H1 (cell line): ENCODE measurements at regions not wholly inside any gene's neighbourhood (a gene's known extent, or its start where the extent isn't known, plus 50 kb on each side); places are given as distances from the start of the nearest gene placed in this dataset.

Source experiments
- CTCF ChIA-PET: fragments of 300-600 bp; sonication (Branson Sonifier 250); formaldehyde crosslinking; loops from one replicate; lab custom pipeline; 2021; ENCODE audit not compliant: partially characterized antibody; lab: Charles Lee
- POLR2A ChIA-PET: fragments of 300-600 bp; sonication (Branson Sonifier 250); formaldehyde crosslinking; loops from one replicate; lab custom pipeline; 2021; ENCODE audit warnings: inconsistent platforms; ENCODE audit not compliant: partially characterized antibody; lab: Charles Lee
- DNase-seq, 2 experiments: peaks; one replicate each; pipeline versions ENCODE4 v3.0.0 to v3.0.0-alpha.2; 2010 to 2022; ENCODE audit warnings: low spot score in 2 of 2, low read depth in 1 of 2, mixed read lengths in 1 of 2
- FAIRE-seq: peaks from 2 replicates; lab custom pipeline; 2011; peaks lifted over from hg19 to GRCh38; lab: Jason Lieb, UNC
- H2AFZ ChIP-seq: 2 replicates; pipeline ENCODE4 v1.8.1; 2012; ENCODE audit warnings: low read length, inconsistent platforms
- H2AK5ac ChIP-seq: 2 replicates; pipeline ENCODE4 v1.6.1; 2013; ENCODE audit warnings: low read depth, low read length
- H2BK120ac ChIP-seq: replicated peaks from 2 replicates; pipeline ENCODE3; 2013; ENCODE audit warnings: low read depth, low read length, inconsistent platforms
- H2BK12ac ChIP-seq: 2 replicates; pipeline ENCODE4 v1.6.1; 2013; ENCODE audit warnings: low read depth, low read length
- H2BK15ac ChIP-seq: 2 replicates; pipeline ENCODE4 v1.6.1; 2013; ENCODE audit warnings: low read length
- H2BK20ac ChIP-seq: 2 replicates; pipeline ENCODE4 v1.6.1; 2013; ENCODE audit warnings: low read length
- H2BK5ac ChIP-seq: 2 replicates; pipeline ENCODE4 v1.6.1; 2013; ENCODE audit warnings: low read depth, low read length
- H3K14ac ChIP-seq: 2 replicates; pipeline ENCODE4 v1.6.1; 2013; ENCODE audit warnings: inconsistent platforms; ENCODE audit not compliant: insufficient read length
- H3K18ac ChIP-seq: 2 replicates; pipeline ENCODE4 v1.6.1; 2013; ENCODE audit warnings: low read length; ENCODE audit errors: extremely low read depth
- H3K23ac ChIP-seq: 2 replicates; pipeline ENCODE4 v1.6.1; 2013; ENCODE audit warnings: inconsistent platforms; ENCODE audit not compliant: insufficient read length
- H3K23me2 ChIP-seq: 2 replicates; pipeline ENCODE4 v1.6.1; 2013; ENCODE audit warnings: low read depth, low read length
- H3K27ac ChIP-seq: 2 replicates; pipeline ENCODE4 v1.6.1; 2011; ENCODE audit warnings: low read depth, low read length, inconsistent platforms
- H3K27me3 ChIP-seq, 4 experiments: replicated peaks in 1 of 4; 1 replicate in 1 of 4; 2 replicates in 3 of 4; pipeline versions ENCODE4 v1.6.1 to v1.8.1; 2011 to 2013; ENCODE audit warnings: low read length in 3 of 4, mild to moderate bottlenecking in 3 of 4, inconsistent platforms in 2 of 4, mixed read lengths in 2 of 4, moderate library complexity in 1 of 4; ENCODE audit not compliant: control insufficient read depth in 3 of 4, insufficient read depth in 3 of 4; ENCODE audit errors: extremely low read depth in 1 of 4
- H3K36me3 ChIP-seq, 4 experiments: 2 replicates each; pipeline versions ENCODE4 v1.6.1 to v1.8.1; 2011 to 2013; ENCODE audit warnings: mild to moderate bottlenecking in 4 of 4, low read length in 3 of 4, moderate library complexity in 2 of 4, control low read depth in 1 of 4, inconsistent platforms in 1 of 4; ENCODE audit not compliant: insufficient read depth in 4 of 4, control insufficient read depth in 2 of 4
- H3K4ac ChIP-seq: replicated peaks from 2 replicates; pipeline ENCODE3; 2013; ENCODE audit warnings: low read length, low read depth, mixed read lengths, inconsistent platforms; ENCODE audit not compliant: insufficient read length
- H3K4me1 ChIP-seq, 4 experiments: replicated peaks in 1 of 4; 1 replicate in 1 of 4; 2 replicates in 3 of 4; pipeline versions ENCODE4 v1.6.1 to v1.8.1; 2011 to 2013; ENCODE audit warnings: low read length in 3 of 4, inconsistent platforms in 2 of 4, mixed read lengths in 1 of 4; ENCODE audit not compliant: insufficient read depth in 4 of 4, control insufficient read depth in 3 of 4
- H3K4me2 ChIP-seq, 2 experiments: 2 replicates each; pipeline versions ENCODE4 v1.6.1 to v1.8.1; 2011 to 2013; ENCODE audit warnings: low read depth in 2 of 2, low read length in 2 of 2, control low read depth in 1 of 2, inconsistent platforms in 1 of 2, mild to moderate bottlenecking in 1 of 2; ENCODE audit not compliant: insufficient read depth in 1 of 2
- H3K4me3 ChIP-seq, 4 experiments: fragments of 200-600, 300-600 bp in 1 of 4; sonication (generic), shearing (Covaris generic), sonication (Bioruptor Twin) in 1 of 4; 2 replicates each; pipeline versions ENCODE4 v1.5.1 to v1.8.1; 2011 to 2016; ENCODE audit warnings: low read length in 4 of 4, low read depth in 3 of 4, control low read depth in 2 of 4, inconsistent platforms in 2 of 4, mild to moderate bottlenecking in 2 of 4, mixed read lengths in 1 of 4, moderate library complexity in 1 of 4; ENCODE audit not compliant: insufficient read depth in 2 of 4; ENCODE audit errors: extremely low read depth in 1 of 4
- H3K56ac ChIP-seq: replicated peaks from 2 replicates; pipeline ENCODE3; 2013; ENCODE audit warnings: low read depth, mild to moderate bottlenecking, mixed read lengths, low read length, inconsistent platforms; ENCODE audit not compliant: insufficient read length
- H3K79me1 ChIP-seq: 2 replicates; pipeline ENCODE4 v1.6.1; 2013; ENCODE audit warnings: low read depth, low read length, control low read depth
- H3K79me2 ChIP-seq, 2 experiments: 2 replicates each; pipeline versions ENCODE4 v1.6.1 to v1.8.1; 2012 to 2013; ENCODE audit warnings: low read length in 2 of 2, mild to moderate bottlenecking in 2 of 2, inconsistent platforms in 1 of 2; ENCODE audit not compliant: insufficient read depth in 2 of 2, control insufficient read depth in 1 of 2
- H3K9ac ChIP-seq, 4 experiments: replicated peaks in 1 of 4; 1 replicate in 1 of 4; 2 replicates in 3 of 4; pipeline versions ENCODE4 v1.6.1 to v1.8.1; 2011 to 2013; ENCODE audit warnings: low read depth in 3 of 4, low read length in 3 of 4, control low read depth in 2 of 4, mild to moderate bottlenecking in 2 of 4, moderate library complexity in 2 of 4, inconsistent platforms in 1 of 4; ENCODE audit errors: extremely low read depth in 1 of 4
- H3K9me3 ChIP-seq, 2 experiments: 2 replicates each; pipeline versions ENCODE4 v1.6.1 to v1.8.1; 2012 to 2013; ENCODE audit warnings: mild to moderate bottlenecking in 2 of 2, moderate library complexity in 2 of 2, control low read depth in 1 of 2, inconsistent platforms in 1 of 2, low read depth in 1 of 2, low read length in 1 of 2, mixed read lengths in 1 of 2; ENCODE audit not compliant: insufficient read depth in 2 of 2
- H4K20me1 ChIP-seq, 2 experiments: replicated peaks in 1 of 2; 2 replicates each; pipeline versions ENCODE3 to v1.8.1; 2011 to 2013; ENCODE audit warnings: inconsistent platforms in 2 of 2, low read length in 2 of 2, mild to moderate bottlenecking in 1 of 2; ENCODE audit not compliant: insufficient read depth in 2 of 2, control insufficient read depth in 1 of 2
- H4K5ac ChIP-seq: 2 replicates; pipeline ENCODE4 v1.6.1; 2013; ENCODE audit warnings: low read length, low read depth, mixed read lengths, inconsistent platforms; ENCODE audit not compliant: insufficient read length
- H4K8ac ChIP-seq: 2 replicates; pipeline ENCODE4 v1.8.0; 2013; ENCODE audit warnings: mild to moderate bottlenecking, moderate library complexity, low read length, inconsistent platforms; ENCODE audit not compliant: insufficient read depth; ENCODE audit errors: extremely low read depth
- H4K91ac ChIP-seq: replicated peaks from 2 replicates; pipeline ENCODE3; 2013; ENCODE audit warnings: low read length, mixed read lengths, inconsistent platforms; ENCODE audit not compliant: insufficient read length
- ASH2L ChIP-seq: fragments of 200-600, 300-600 bp; sonication (generic); IDR thresholded peaks from one replicate; pipeline ENCODE4 v1.7.1; 2017; ENCODE audit warnings: low read length
- BCL11A ChIP-seq, 2 experiments: IDR thresholded peaks; one replicate each; pipeline ENCODE4 v1.6.1; 2011; ENCODE audit warnings: low read depth in 2 of 2, low read length in 2 of 2, mild to moderate bottlenecking in 2 of 2
- BRCA1 ChIP-seq: IDR thresholded peaks from 2 replicates; pipeline ENCODE4 v1.6.1; 2012; ENCODE audit warnings: low read depth, low read length, improper control_type of control experiment
- CBX5 ChIP-seq: fragments of 300-800, 300-1000 bp; sonication (generic); IDR thresholded peaks from 2 replicates; pipeline ENCODE4 v1.7.1; 2016; ENCODE audit warnings: antibody characterized with exemption, low read length, low read depth
- CHD1 ChIP-seq: IDR thresholded peaks from 2 replicates; pipeline ENCODE4 v1.6.1; 2012; ENCODE audit warnings: low read depth, low read length, improper control_type of control experiment
- EZH2 ChIP-seq: fragments of 200-600 bp; sonication (generic); IDR thresholded peaks from 2 replicates; pipeline ENCODE4 v1.7.1; 2012; ENCODE audit warnings: low read depth, mild to moderate bottlenecking, moderate library complexity, low read length, inconsistent platforms; ENCODE audit not compliant: severe bottlenecking
- HDAC6 ChIP-seq: IDR thresholded peaks from one replicate; pipeline ENCODE4 v1.7.1; 2012; ENCODE audit warnings: low read depth, mild to moderate bottlenecking, inconsistent platforms, low read length, moderate library complexity
- JUN ChIP-seq: IDR thresholded peaks from 2 replicates; pipeline ENCODE4 v1.6.1; 2011; ENCODE audit warnings: low read depth, mild to moderate bottlenecking, improper control_type of control experiment, low read length
- PHF8 ChIP-seq: fragments of 200-600 bp; sonication (generic); conservative IDR thresholded peaks from 2 replicates; pipeline ENCODE4 v1.7.1; 2012; ENCODE audit warnings: low read depth, mild to moderate bottlenecking, inconsistent platforms, low read length, moderate library complexity
- POLR2A ChIP-seq, 2 experiments: IDR thresholded peaks; 1 replicate in 1 of 2; 2 replicates in 1 of 2; pipeline ENCODE4 v1.6.1; 2011; ENCODE audit warnings: low read depth in 2 of 2, low read length in 2 of 2, mild to moderate bottlenecking in 2 of 2; ENCODE audit errors: control extremely low read depth in 1 of 2
- POLR2AphosphoS5 ChIP-seq: IDR thresholded peaks from 2 replicates; pipeline ENCODE4 v1.6.1; 2011; ENCODE audit warnings: low read depth, low read length
- RNF2 ChIP-seq: fragments of 200-900, 300-1000 bp; sonication (generic); IDR thresholded peaks from 2 replicates; pipeline ENCODE4 v1.7.1; 2016; ENCODE audit warnings: borderline replicate concordance, low read depth, mild to moderate bottlenecking, antibody characterized with exemption, low read length; ENCODE audit not compliant: poor library complexity, severe bottlenecking; ENCODE audit errors: missing control alignments
- RXRA ChIP-seq: IDR thresholded peaks from 2 replicates; pipeline ENCODE4 v1.6.1; 2011; ENCODE audit warnings: low read depth, mild to moderate bottlenecking, low read length, moderate library complexity; ENCODE audit not compliant: insufficient read depth
- SIN3A ChIP-seq, 2 experiments: IDR thresholded peaks in 1 of 2; conservative IDR thresholded peaks in 1 of 2; 2 replicates each; pipeline ENCODE4 v1.6.1; 2011 to 2012; ENCODE audit warnings: low read length in 2 of 2, improper control_type of control experiment in 1 of 2, low read depth in 1 of 2, mild to moderate bottlenecking in 1 of 2
- SIX5 ChIP-seq: IDR thresholded peaks from 2 replicates; pipeline ENCODE4 v1.6.1; 2011; ENCODE audit warnings: mild to moderate bottlenecking, low read depth, low read length
- SP4 ChIP-seq: IDR thresholded peaks from 2 replicates; pipeline ENCODE4 v1.6.1; 2012; ENCODE audit warnings: low read length, inconsistent platforms
- TBP ChIP-seq: IDR thresholded peaks from 2 replicates; pipeline ENCODE4 v1.6.1; 2011; ENCODE audit warnings: low read depth, low read length, improper control_type of control experiment
- WGBS, 2 experiments: shearing (Covaris generic) in 1 of 2; methylation state at CpG; one replicate each; pipeline versions ENCODE4 v1.1.6 to v1.1.7; 2013 to 2015; ENCODE audit warnings: low lambda C conversion rate in 2 of 2, mixed read lengths in 2 of 2, inconsistent platforms in 1 of 2, low coverage in 1 of 2, missing lambda C conversion rate in 1 of 2; ENCODE audit not compliant: insufficient replicate concordance in 2 of 2, insufficient coverage in 1 of 2, insufficient read length in 1 of 2; ENCODE audit errors: extremely low coverage in 1 of 2, missing lambda C conversion rate in 1 of 2; 5-methylcytosine and 5-hydroxymethylcytosine counted together

GRCh38 chrX:146973283-146973682 lies 158.7 kb upstream of the CXorf51A start:
- H4K8ac ChIP-seq: no peak overlapping the region
- H3K14ac ChIP-seq: no peak overlapping the region
- H3K18ac ChIP-seq: no peak overlapping the region
- H3K4me3 ChIP-seq: no peak overlapping the region
- no peak overlapping the region for H3K4ac ChIP-seq
- H3K56ac ChIP-seq: no peak overlapping the region
- H4K5ac ChIP-seq: no peak overlapping the region
- H2BK15ac ChIP-seq: no peak overlapping the region
- H3K9me3 ChIP-seq: no peaks in the 10 kb centered on the region
- no peak for FAIRE-seq
- H2AFZ ChIP-seq: no peak overlapping the region
- H3K23me2 ChIP-seq: no peaks in the 10 kb centered on the region
- H3K23ac ChIP-seq: no peak overlapping the region
- ChIA-PET POLR2A (no interaction called here), CTCF (no interaction called here)
- H2BK12ac ChIP-seq: no peak overlapping the region
- no peak overlapping the region for H2AK5ac ChIP-seq
- H2BK20ac ChIP-seq: no peak overlapping the region
- H3K79me2 ChIP-seq: no peaks in the 10 kb centered on the region
- H3K4me2 ChIP-seq: no peak overlapping the region
- WGBS, 2 experiments: 95% methylated on average over 4 of the region's 6 CpGs; no CpG with 5 or more reads in 1 of the 2 experiments
- no peak overlapping the region for H3K27ac ChIP-seq
- H4K91ac ChIP-seq: no peak overlapping the region
- H4K20me1 ChIP-seq: no peaks in the 10 kb centered on the region
- H3K79me1 ChIP-seq: no peaks in the 10 kb centered on the region
- H3K4me1 ChIP-seq: no peaks in the 10 kb centered on the region
- H2BK5ac ChIP-seq: no peak overlapping the region
- no peak overlapping the region for H2BK120ac ChIP-seq
- DNase-seq: no peak
- no peak overlapping the region for H3K9ac ChIP-seq
- no peaks in the 10 kb centered on the region for H3K27me3 ChIP-seq
- no peaks in the 10 kb centered on the region for H3K36me3 ChIP-seq
- TF ChIP-seq EZH2 (no peak), JUN (no peak), SIX5 (no peak), RXRA (no peak), CHD1 (no peak), POLR2A (IDR thresholded peaks at IDR 0.05; ENCODE audit: control extremely low read depth in 1 of 2, low read depth in 2 of 2, low read length in 2 of 2) (no peak), SIN3A (conservative IDR thresholded peaks at IDR 0.05 in 1 of 2, IDR thresholded peaks at IDR 0.05 in 1 of 2; ENCODE audit: low read depth in 1 of 2, low read length in 2 of 2) (no peak), BRCA1 (no peak), PHF8 (no peak), POLR2AphosphoS5 (no peak), HDAC6 (no peak), RNF2 (no peak), ASH2L (no peak), SP4 (no peak), CBX5 (no peak), BCL11A (IDR thresholded peaks at IDR 0.05; ENCODE audit: low read depth in 2 of 2, low read length in 2 of 2) (no peak), TBP (no peak)
